Adrenal gland (tissue), 5 donors: ENCODE measurements at regions not wholly inside any gene's neighbourhood (a gene's known extent, or its start where the extent isn't known, plus 50 kb on each side); places are given as distances from the start of the nearest gene placed in this dataset.

Experiments
- CTCF ChIP-seq, 6 experiments: fragments of 450-650 bp in 4 of 6; fragments of 200-600 bp in 2 of 6; sonication (generic) in 1 of 6; IDR thresholded peaks; 1 replicate in 5 of 6; 2 replicates in 1 of 6; pipeline versions ENCODE4 v1.5.1 to v1.8.0; 2016 to 2021; ENCODE audit warnings: antibody characterized with exemption in 6 of 6, mild to moderate bottlenecking in 2 of 6, moderate library complexity in 1 of 6
- POLR2A ChIP-seq, 2 donors: fragments of 450-650 bp; IDR thresholded peaks; one replicate each; pipeline ENCODE4 v1.6.1; 2017; ENCODE audit warnings: antibody characterized with exemption in 2 of 2, mild to moderate bottlenecking in 2 of 2, moderate library complexity in 1 of 2
- donor health status: DM: no; HTN: no; CAD: no.

- TF ChIP-seq POLR2A (IDR thresholded peaks at IDR 0.05) (no peak), CTCF (IDR thresholded peaks at IDR 0.05) (no peak)
Observed at GRCh38 chr1:209094384-209094783, 489.1 kb upstream of the CAMK1G start.
